IMR-90 (cell line): ENCODE measurements at regions not wholly inside any gene's neighbourhood (a gene's known extent, or its start where the extent isn't known, plus 50 kb on each side); places are given as distances from the start of the nearest gene placed in this dataset.
"Not testable (repeated sequence)": the region's sequence is repeated elsewhere in the genome, so short reads cannot be mapped to it uniquely, and the experiment has no call there.

ENCODE experiments used
- ATAC-seq: fragments of 200-7000 bp; cut with Tn5 transposase; 2 replicates; pipeline ENCODE4 v1.9.1; 2020; ENCODE audit warnings: low read depth, mild to moderate bottlenecking, moderate library complexity
- BruUV-seq: library from RNA; stranded (reverse); fragments of 400-500 nt; replicated peaks from 2 replicates; lab custom pipeline; 2021; lab: Mats Ljungman, UMichigan
- CTCF ChIA-PET: fragments of 300-600 bp; formaldehyde crosslinking; extraction: SDS; loops from one replicate; lab custom pipeline; 2021; ENCODE audit warnings: antibody characterized with exemption; lab: Yijun Ruan, JAX
- POLR2A ChIA-PET: fragments of 300-600 bp; sonication (Branson Sonifier 250); formaldehyde crosslinking; loops from one replicate; lab custom pipeline; 2022; ENCODE audit warnings: antibody characterized with exemption; ENCODE audit not compliant: unreplicated experiment; lab: Charles Lee
- DNase-seq: peaks from one replicate; pipeline ENCODE4 v3.0.0; 2013
- H2AFZ ChIP-seq: replicated peaks from 2 replicates; pipeline ENCODE3; 2013; ENCODE audit warnings: low read length, mild to moderate bottlenecking; ENCODE audit not compliant: poor library complexity
- H2AK5ac ChIP-seq: 2 replicates; pipeline ENCODE4 v1.6.1; 2013; ENCODE audit warnings: low read depth, low read length, inconsistent platforms
- H2AK9ac ChIP-seq: replicated peaks from 2 replicates; pipeline ENCODE3; 2013; ENCODE audit warnings: mild to moderate bottlenecking, low read depth, low read length, moderate library complexity; ENCODE audit not compliant: poor library complexity
- H2BK120ac ChIP-seq: 2 replicates; pipeline ENCODE4 v1.6.1; 2013; ENCODE audit warnings: low read depth, low read length, inconsistent platforms
- H2BK15ac ChIP-seq: 3 replicates; pipeline ENCODE4 v1.6.1; 2013; ENCODE audit warnings: low read depth, low read length, inconsistent platforms
- H2BK20ac ChIP-seq: 2 replicates; pipeline ENCODE4 v1.6.1; 2013; ENCODE audit warnings: low read depth, mild to moderate bottlenecking, inconsistent platforms, low read length, moderate library complexity
- H2BK5ac ChIP-seq: 2 replicates; pipeline ENCODE4 v1.6.1; 2013; ENCODE audit warnings: mild to moderate bottlenecking, low read depth, low read length, inconsistent platforms; ENCODE audit not compliant: poor library complexity, severe bottlenecking
- H3K14ac ChIP-seq: replicated peaks from 2 replicates; pipeline ENCODE4 v1.6.1; 2013; ENCODE audit warnings: low read depth, low read length, inconsistent platforms
- H3K18ac ChIP-seq: 2 replicates; pipeline ENCODE4 v1.6.1; 2013; ENCODE audit warnings: low read depth, low read length, control low read depth
- H3K23ac ChIP-seq: 2 replicates; pipeline ENCODE4 v1.6.1; 2013; ENCODE audit warnings: low read depth, low read length, inconsistent platforms
- H3K27ac ChIP-seq: 2 replicates; pipeline ENCODE4 v1.5.1; 2013; ENCODE audit warnings: mild to moderate bottlenecking, control low read depth, low read length; ENCODE audit not compliant: insufficient read depth
- H3K27me3 ChIP-seq: 2 replicates; pipeline ENCODE4 v1.6.1; 2013; ENCODE audit warnings: low read length; ENCODE audit not compliant: control insufficient read depth, insufficient read depth
- H3K36me3 ChIP-seq: 2 replicates; pipeline ENCODE4 v1.6.1; 2013; ENCODE audit warnings: low read length, mixed read lengths; ENCODE audit not compliant: control insufficient read depth, insufficient read depth
- H3K4ac ChIP-seq: 2 replicates; pipeline ENCODE4 v1.6.1; 2013; ENCODE audit warnings: low read depth, low read length, inconsistent platforms
- H3K4me1 ChIP-seq: 2 replicates; pipeline ENCODE4 v1.6.1; 2013; ENCODE audit warnings: low read length, mixed read lengths; ENCODE audit not compliant: control insufficient read depth, insufficient read depth
- H3K4me2 ChIP-seq: 2 replicates; pipeline ENCODE4 v1.6.1; 2013; ENCODE audit warnings: low read depth, mild to moderate bottlenecking, control low read depth, low read length, moderate library complexity
- H3K4me3 ChIP-seq: 2 replicates; pipeline ENCODE4 v1.5.1; 2013; ENCODE audit warnings: low read depth, mild to moderate bottlenecking, control low read depth, low read length, moderate library complexity; ENCODE audit not compliant: insufficient read depth
- H3K56ac ChIP-seq: 2 replicates; pipeline ENCODE4 v1.6.1; 2013; ENCODE audit warnings: low read length, inconsistent platforms; ENCODE audit not compliant: insufficient read depth; ENCODE audit errors: extremely low read depth
- H3K79me1 ChIP-seq, 2 experiments: 2 replicates each; pipeline ENCODE4 v1.6.1; 2013; ENCODE audit warnings: low read length in 2 of 2, inconsistent platforms in 1 of 2, low read depth in 1 of 2
- H3K9ac ChIP-seq: 2 replicates; pipeline ENCODE4 v1.6.1; 2013; ENCODE audit warnings: low read depth, low read length, control low read depth
- H3K9me1 ChIP-seq: 2 replicates; pipeline ENCODE4 v1.6.1; 2013; ENCODE audit warnings: low read length, inconsistent platforms; ENCODE audit not compliant: insufficient read depth
- H3K9me3 ChIP-seq: 2 replicates; pipeline ENCODE4 v1.6.1; 2013; ENCODE audit warnings: low read length; ENCODE audit not compliant: control insufficient read depth, insufficient read depth
- H4K20me1 ChIP-seq: 2 replicates; pipeline ENCODE4 v1.6.1; 2013; ENCODE audit warnings: low read length, inconsistent platforms; ENCODE audit not compliant: insufficient read depth
- H4K5ac ChIP-seq: 2 replicates; pipeline ENCODE4 v1.6.1; 2013; ENCODE audit warnings: mild to moderate bottlenecking, low read depth, low read length, control low read depth
- H4K8ac ChIP-seq, 2 experiments: 2 replicates each; pipeline ENCODE4 v1.6.1; 2013; ENCODE audit warnings: low read depth in 2 of 2, low read length in 2 of 2, control low read depth in 1 of 2, inconsistent platforms in 1 of 2
- H4K91ac ChIP-seq: 2 replicates; pipeline ENCODE4 v1.6.1; 2013; ENCODE audit warnings: low read depth, low read length, inconsistent platforms; ENCODE audit not compliant: insufficient read depth
- WGBS, 2 experiments: methylation state at CpG; one replicate each; pipeline versions ENCODE4 v1.1.5 to v1.1.7; 2013; ENCODE audit warnings: missing lambda C conversion rate in 2 of 2; ENCODE audit not compliant: insufficient read length in 1 of 2; ENCODE audit errors: extremely low coverage in 2 of 2; 5-methylcytosine and 5-hydroxymethylcytosine counted together
- dilution Hi-C: fragments of 300-500 bp; cut with HindIII; formaldehyde crosslinking; loops from one replicate; pipeline ENCODE4 v1.14.3; 2018; ENCODE audit warnings: low sequenced_read_pairs; ENCODE audit not compliant: unreplicated experiment
- in situ Hi-C: fragments of 300-500 bp; cut with MboI; formaldehyde crosslinking; loops from 3 replicates; pipeline ENCODE4 v1.14.3; 2019; ENCODE audit warnings: low sequenced_read_pairs, inconsistent platforms, mixed read lengths
- intact Hi-C: fragments of 100-400 bp; cut with micrococcal nuclease; formaldehyde crosslinking; loops from 2 replicates; pipeline ENCODE4 v1.10.0; 2022

GRCh38 chr2:87649871-87650270 lies 98.0 kb upstream of the PLGLB2 start:
- POLR2A ChIA-PET, H2AK9ac ChIP-seq, H3K23ac ChIP-seq, H3K9ac ChIP-seq, H3K79me1 ChIP-seq, H3K18ac ChIP-seq, in situ Hi-C loops, CTCF ChIA-PET, H4K5ac ChIP-seq, H2AFZ ChIP-seq, H3K4me2 ChIP-seq, H2BK20ac ChIP-seq, DNase-seq, H4K8ac ChIP-seq, H3K27ac ChIP-seq, H3K9me3 ChIP-seq, H3K4me1 ChIP-seq, H2BK15ac ChIP-seq, H2BK120ac ChIP-seq, BruUV-seq, H4K20me1 ChIP-seq, H3K36me3 ChIP-seq, intact Hi-C loops, H3K56ac ChIP-seq, dilution Hi-C loops, H2AK5ac ChIP-seq, H3K27me3 ChIP-seq, H3K4ac ChIP-seq, H2BK5ac ChIP-seq, H3K4me3 ChIP-seq, ATAC-seq, H3K14ac ChIP-seq, H4K91ac ChIP-seq, H3K9me1 ChIP-seq: not testable (repeated sequence)
- no CpG with 5 or more reads among the region's 3 CpGs for WGBS, 2 experiments

GRCh38 chr2:87650837-87651236 lies 97.0 kb upstream of the PLGLB2 start:
- H3K27me3 ChIP-seq, H4K20me1 ChIP-seq, H2BK15ac ChIP-seq, H4K5ac ChIP-seq, H3K4me1 ChIP-seq, POLR2A ChIA-PET, H3K23ac ChIP-seq, H3K56ac ChIP-seq, H4K8ac ChIP-seq, DNase-seq, H2AFZ ChIP-seq, H3K36me3 ChIP-seq, H3K9me3 ChIP-seq, H3K9me1 ChIP-seq, H2AK5ac ChIP-seq, H2BK5ac ChIP-seq, H3K79me1 ChIP-seq, CTCF ChIA-PET, H3K4ac ChIP-seq, H3K14ac ChIP-seq, in situ Hi-C loops, H3K4me2 ChIP-seq, H3K27ac ChIP-seq, ATAC-seq, H4K91ac ChIP-seq, BruUV-seq, H3K9ac ChIP-seq, H3K4me3 ChIP-seq, dilution Hi-C loops, H2BK120ac ChIP-seq, intact Hi-C loops, H3K18ac ChIP-seq, H2BK20ac ChIP-seq, H2AK9ac ChIP-seq: not testable (repeated sequence)
- WGBS, 2 experiments: no CpG with 5 or more reads among the region's 2 CpGs
